GM12878 (cell line): ENCODE measurements at regions not wholly inside any gene's neighbourhood (a gene's known extent, or its start where the extent isn't known, plus 50 kb on each side); places are given as distances from the start of the nearest gene placed in this dataset.

Experiments used
- ATAC-seq: fragments of 200-7000 bp; cut with Tn5 transposase; 3 replicates; pipeline ENCODE4 v1.9.1; 2020; ENCODE audit warnings: mild to moderate bottlenecking, moderate library complexity
- BruUV-seq: library from RNA; stranded (reverse); fragments of 400-500 nt; replicated peaks from 2 replicates; lab custom pipeline; 2021; lab: Mats Ljungman, UMichigan
- CTCF ChIA-PET: fragments of 300-600 bp; sonication (Branson Sonifier 250); formaldehyde crosslinking; extraction: SDS; loops from one replicate; lab custom pipeline; 2021; ENCODE audit warnings: inconsistent platforms; lab: Yijun Ruan, JAX
- POLR2A ChIA-PET: fragments of 350-600 bp; formaldehyde crosslinking; extraction: SDS; loops from one replicate; lab custom pipeline; 2021; ENCODE audit warnings: inconsistent platforms; lab: Charles Lee
- RAD21 ChIA-PET: fragments of 300-600 bp; sonication (Branson Sonifier 250); formaldehyde crosslinking; loops from one replicate; lab custom pipeline; 2023; ENCODE audit warnings: antibody characterized with exemption; ENCODE audit not compliant: unreplicated experiment; lab: Charles Lee
- SMC1A ChIA-PET: fragments of 300-600 bp; sonication (Branson Sonifier 250); formaldehyde crosslinking; loops from one replicate; lab custom pipeline; 2023; ENCODE audit not compliant: unreplicated experiment, uncharacterized antibody; lab: Charles Lee
- DNase-seq: peaks from one replicate; pipeline ENCODE4 v3.0.0-alpha.2; 2011; ENCODE audit warnings: low read depth, low spot score
- FAIRE-seq: peaks from 3 replicates; lab custom pipeline; 2011; peaks lifted over from hg19 to GRCh38; lab: Jason Lieb, UNC
- H2AFZ ChIP-seq: 2 replicates; pipeline ENCODE4 v1.6.0; 2011; ENCODE audit warnings: low read depth, low read length, control low read depth; ENCODE audit not compliant: control insufficient read depth
- H3K27ac ChIP-seq: 2 replicates; pipeline ENCODE4 v1.5.1; 2011; ENCODE audit warnings: control low read depth; ENCODE audit not compliant: control insufficient read depth, insufficient read depth
- H3K27me3 ChIP-seq, 2 experiments: replicated peaks in 1 of 2; 2 replicates each; pipeline versions ENCODE4 v1.6.0 to v1.6.1; 2011; ENCODE audit warnings: low read length in 1 of 2; ENCODE audit not compliant: control insufficient read depth in 2 of 2, insufficient read depth in 2 of 2
- H3K36me3 ChIP-seq, 2 experiments: 2 replicates each; pipeline ENCODE4 v1.5.1; 2011; ENCODE audit warnings: low read length in 1 of 2; ENCODE audit not compliant: control insufficient read depth in 2 of 2, insufficient read depth in 2 of 2
- H3K4me1 ChIP-seq: 2 replicates; pipeline ENCODE4 v1.6.1; 2011; ENCODE audit warnings: mild to moderate bottlenecking, low read length, moderate library complexity, mixed read lengths; ENCODE audit not compliant: control insufficient read depth, insufficient read depth
- H3K4me2 ChIP-seq: 2 replicates; pipeline ENCODE4 v1.6.0; 2011; ENCODE audit warnings: control low read depth; ENCODE audit not compliant: control insufficient read depth, insufficient read depth
- H3K4me3 ChIP-seq: fragments of 200-600 bp; sonication (generic); 2 replicates; pipeline ENCODE4 v1.5.1; 2016
- H3K79me2 ChIP-seq: 2 replicates; pipeline ENCODE4 v1.6.0; 2011; ENCODE audit warnings: low read length; ENCODE audit not compliant: control insufficient read depth, insufficient read depth
- H3K9ac ChIP-seq: 2 replicates; pipeline ENCODE4 v1.8.0; 2011; ENCODE audit warnings: low read length, control low read depth, mixed read lengths; ENCODE audit not compliant: control insufficient read depth, insufficient read depth
- H3K9me3 ChIP-seq: replicated peaks from 3 replicates; pipeline ENCODE4 v1.5.1; 2011; ENCODE audit warnings: mild to moderate bottlenecking, low read length; ENCODE audit not compliant: control insufficient read depth, insufficient read depth
- H4K20me1 ChIP-seq: 2 replicates; pipeline ENCODE4 v1.6.0; 2011; ENCODE audit not compliant: control insufficient read depth, insufficient read depth
- BHLHE40 ChIP-seq, 2 experiments: fragments of 450-650 bp in 1 of 2; IDR thresholded peaks; 2 replicates each; pipeline ENCODE4 v1.6.1; 2011 to 2017; ENCODE audit warnings: low read depth in 2 of 2, borderline replicate concordance in 1 of 2, improper control_type of control experiment in 1 of 2, low read length in 1 of 2, mild to moderate bottlenecking in 1 of 2
- CBX5 ChIP-seq: sonication (generic); IDR thresholded peaks from 2 replicates; pipeline ENCODE4 v1.6.1; 2016; ENCODE audit warnings: low read depth, moderate library complexity, mild to moderate bottlenecking, inconsistent platforms
- CTCF ChIP-seq, 3 experiments: IDR thresholded peaks in 2 of 3; conservative IDR thresholded peaks in 1 of 3; 2 replicates each; pipeline ENCODE4 v1.5.1; 2011; ENCODE audit warnings: low read depth in 3 of 3, low read length in 3 of 3, mild to moderate bottlenecking in 3 of 3, control low read depth in 2 of 3, moderate library complexity in 2 of 3, inconsistent platforms in 1 of 3, mixed read lengths in 1 of 3; ENCODE audit not compliant: control insufficient read depth in 2 of 3, insufficient read depth in 1 of 3; ENCODE audit errors: extremely low read depth in 1 of 3
- FOS ChIP-seq: IDR thresholded peaks from 3 replicates; pipeline ENCODE4 v1.6.1; 2011; ENCODE audit warnings: borderline replicate concordance; ENCODE audit not compliant: insufficient read length; ENCODE audit errors: extremely low read depth
- HDAC6 ChIP-seq: fragments of 200-600 bp; sonication (generic); IDR thresholded peaks from one replicate; pipeline ENCODE4 v1.8.0; 2017; ENCODE audit warnings: antibody characterized with exemption; ENCODE audit not compliant: unreplicated experiment
- HDGF ChIP-seq: fragments of 450-650 bp; IDR thresholded peaks from 2 replicates; pipeline ENCODE4 v1.6.1; 2016; ENCODE audit warnings: antibody characterized with exemption
- MEF2B ChIP-seq: fragments of 450-650 bp; IDR thresholded peaks from 2 replicates; pipeline ENCODE4 v1.6.1; 2018; ENCODE audit warnings: mild to moderate bottlenecking, moderate library complexity; ENCODE audit not compliant: partially characterized antibody, poor library complexity, severe bottlenecking
- PML ChIP-seq: IDR thresholded peaks from 2 replicates; pipeline ENCODE4 v1.6.1; 2012; ENCODE audit warnings: low read length, inconsistent platforms
- TCF3 ChIP-seq: IDR thresholded peaks from 2 replicates; pipeline ENCODE4 v1.6.1; 2012; ENCODE audit warnings: low read depth, mild to moderate bottlenecking, low read length, borderline replicate concordance; ENCODE audit not compliant: insufficient read depth
- ZBTB4 ChIP-seq: fragments of 450-650 bp; formaldehyde crosslinking; IDR thresholded peaks from 2 replicates; pipeline ENCODE4 v1.4.0; 2022; ENCODE audit warnings: mild to moderate bottlenecking, moderate library complexity
- ZNF207 ChIP-seq: fragments of 450-650 bp; IDR thresholded peaks from 2 replicates; pipeline ENCODE4 v1.6.1; 2014; ENCODE audit warnings: antibody characterized with exemption, mild to moderate bottlenecking, borderline replicate concordance
- ZNF384 ChIP-seq: IDR thresholded peaks from 2 replicates; pipeline ENCODE4 v1.6.1; 2012; ENCODE audit warnings: low read depth, mild to moderate bottlenecking, low read length, improper control_type of control experiment, borderline replicate concordance
- ZNF687 ChIP-seq: fragments of 450-650 bp; IDR thresholded peaks from 2 replicates; pipeline ENCODE4 v1.6.1; 2017; ENCODE audit warnings: mild to moderate bottlenecking, moderate library complexity
- ZSCAN29 ChIP-seq: fragments of 450-650 bp; IDR thresholded peaks from 2 replicates; pipeline ENCODE4 v1.6.1; 2017; ENCODE audit warnings: mild to moderate bottlenecking, moderate library complexity
- WGBS: methylation state at CpG from one replicate; pipeline ENCODE4 v1.1.6; 2016; ENCODE audit warnings: low lambda C conversion rate; ENCODE audit not compliant: insufficient replicate concordance, insufficient coverage; ENCODE audit errors: missing lambda C conversion rate; 5-methylcytosine and 5-hydroxymethylcytosine counted together
- in situ Hi-C: fragments of 300-500 bp; cut with MboI; formaldehyde crosslinking; loops from 9 replicates; pipeline ENCODE4 v1.14.3; 2018; ENCODE audit warnings: mixed read lengths
- intact Hi-C: fragments of 100-400 bp; cut with micrococcal nuclease; formaldehyde crosslinking; loops from one replicate; pipeline ENCODE4 v1.14.2; 2022; ENCODE audit not compliant: unreplicated experiment

- no peak overlapping the region for H3K4me3 ChIP-seq
- ATAC-seq (no peak), DNase-seq (no peak), FAIRE-seq (no peak)
- WGBS = 19% methylated on average over 4 of the region's 4 CpGs
- H3K27me3 ChIP-seq = no peaks in the 10 kb centered on the region
- POLR2A ChIA-PET = no interaction called here
- H3K4me1 ChIP-seq = no peaks in the 10 kb centered on the region
- CTCF ChIA-PET = no interaction called here
- RAD21 ChIA-PET = no interaction called here
- no peak overlapping the region for H3K9ac ChIP-seq
- H3K9me3 ChIP-seq = no peaks in the 10 kb centered on the region
- SMC1A ChIA-PET = no interaction called here
- intact Hi-C loops = no loop called here
- H3K79me2 ChIP-seq = no peaks in the 10 kb centered on the region
- H3K36me3 ChIP-seq = no peaks in the 10 kb centered on the region
- no peak overlapping the region for H2AFZ ChIP-seq
- no peaks in the 10 kb centered on the region for H4K20me1 ChIP-seq
- H3K27ac ChIP-seq = no peak overlapping the region
- no TSS peak for BruUV-seq
- in situ Hi-C loops = no loop called here
- no peak overlapping the region for H3K4me2 ChIP-seq
- TF ChIP-seq ZNF384 (no peak), CTCF (IDR thresholded peaks at IDR 0.05 in 2 of 3, conservative IDR thresholded peaks at IDR 0.05 in 1 of 3; ENCODE audit: control insufficient read depth in 2 of 3, extremely low read depth in 1 of 3, insufficient read depth in 1 of 3, low read depth in 3 of 3, low read length in 3 of 3) (no peak), CBX5 (no peak), HDGF (no peak), ZNF207 (no peak), BHLHE40 (IDR thresholded peaks at IDR 0.05; ENCODE audit: borderline replicate concordance in 1 of 2, low read depth in 2 of 2, low read length in 1 of 2) (no peak), FOS (no peak), ZSCAN29 (no peak), ZBTB4 (CRISPR knock-in tag) (no peak), MEF2B (no peak), ZNF687 (no peak), TCF3 (no peak), PML (no peak), HDAC6 (no peak)
Observed at GRCh38 chr14:56715938-56716337, 94.3 kb downstream of the OTX2 start.
